PFSK-1 (cell line): ENCODE measurements at regions not wholly inside any gene's neighbourhood (a gene's known extent, or its start where the extent isn't known, plus 50 kb on each side); places are given as distances from the start of the nearest gene placed in this dataset.

Experiments used
- FOXP2 ChIP-seq: optimal IDR thresholded peaks from 2 replicates; pipeline ENCODE3; 2011; ENCODE audit warnings: borderline replicate concordance, control low read depth, inconsistent platforms; ENCODE audit not compliant: insufficient read depth; ENCODE audit errors: extremely low read length, extremely low read depth
- POLR2AphosphoS5 ChIP-seq: IDR thresholded peaks from 2 replicates; pipeline ENCODE4 v1.6.1; 2012; ENCODE audit warnings: low read depth, mild to moderate bottlenecking, control low read depth, low read length, moderate library complexity
- SIN3A ChIP-seq: IDR thresholded peaks from 2 replicates; pipeline ENCODE4 v1.6.1; 2012; ENCODE audit warnings: mild to moderate bottlenecking, low read length, moderate library complexity, borderline replicate concordance; ENCODE audit not compliant: insufficient read depth
- TAF1 ChIP-seq: IDR thresholded peaks from 2 replicates; pipeline ENCODE4 v1.6.1; 2012; ENCODE audit warnings: low read length, control low read depth, borderline replicate concordance; ENCODE audit not compliant: insufficient read depth
- TF ChIP-seq, protein P1 (sequence below), 2 experiments: IDR thresholded peaks; 2 replicates each; pipeline versions ENCODE4 v1.6.1 to v1.8.0; 2011 to 2012; ENCODE audit warnings: low read depth in 2 of 2, low read length in 2 of 2, control low read depth in 1 of 2, inconsistent platforms in 1 of 2, mild to moderate bottlenecking in 1 of 2, moderate library complexity in 1 of 2; ENCODE audit not compliant: insufficient read depth in 1 of 2

- TF ChIP-seq POLR2AphosphoS5 (no peak), SIN3A (no peak), TAF1 (no peak), FOXP2 (no peak)
- TF ChIP-seq, protein P1, sequence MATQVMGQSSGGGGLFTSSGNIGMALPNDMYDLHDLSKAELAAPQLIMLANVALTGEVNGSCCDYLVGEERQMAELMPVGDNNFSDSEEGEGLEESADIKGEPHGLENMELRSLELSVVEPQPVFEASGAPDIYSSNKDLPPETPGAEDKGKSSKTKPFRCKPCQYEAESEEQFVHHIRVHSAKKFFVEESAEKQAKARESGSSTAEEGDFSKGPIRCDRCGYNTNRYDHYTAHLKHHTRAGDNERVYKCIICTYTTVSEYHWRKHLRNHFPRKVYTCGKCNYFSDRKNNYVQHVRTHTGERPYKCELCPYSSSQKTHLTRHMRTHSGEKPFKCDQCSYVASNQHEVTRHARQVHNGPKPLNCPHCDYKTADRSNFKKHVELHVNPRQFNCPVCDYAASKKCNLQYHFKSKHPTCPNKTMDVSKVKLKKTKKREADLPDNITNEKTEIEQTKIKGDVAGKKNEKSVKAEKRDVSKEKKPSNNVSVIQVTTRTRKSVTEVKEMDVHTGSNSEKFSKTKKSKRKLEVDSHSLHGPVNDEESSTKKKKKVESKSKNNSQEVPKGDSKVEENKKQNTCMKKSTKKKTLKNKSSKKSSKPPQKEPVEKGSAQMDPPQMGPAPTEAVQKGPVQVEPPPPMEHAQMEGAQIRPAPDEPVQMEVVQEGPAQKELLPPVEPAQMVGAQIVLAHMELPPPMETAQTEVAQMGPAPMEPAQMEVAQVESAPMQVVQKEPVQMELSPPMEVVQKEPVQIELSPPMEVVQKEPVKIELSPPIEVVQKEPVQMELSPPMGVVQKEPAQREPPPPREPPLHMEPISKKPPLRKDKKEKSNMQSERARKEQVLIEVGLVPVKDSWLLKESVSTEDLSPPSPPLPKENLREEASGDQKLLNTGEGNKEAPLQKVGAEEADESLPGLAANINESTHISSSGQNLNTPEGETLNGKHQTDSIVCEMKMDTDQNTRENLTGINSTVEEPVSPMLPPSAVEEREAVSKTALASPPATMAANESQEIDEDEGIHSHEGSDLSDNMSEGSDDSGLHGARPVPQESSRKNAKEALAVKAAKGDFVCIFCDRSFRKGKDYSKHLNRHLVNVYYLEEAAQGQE (IDR thresholded peaks at IDR 0.05; ENCODE audit: insufficient read depth in 1 of 2, low read depth in 2 of 2, low read length in 2 of 2), result no peak
These were observed 91.5 kb upstream of the FGF3 start for GRCh38 chr11:69910519-69911309.
